ENCODE measurements at regions not wholly inside any gene's neighbourhood (a gene's known extent, or its start where the extent isn't known, plus 50 kb on each side); places are given as distances from the start of the nearest gene placed in this dataset.

- TF ChIP-seq CTCF (IDR thresholded peaks at IDR 0.05; ENCODE audit: borderline replicate concordance, extremely low read depth, low read length, poor library complexity, severe bottlenecking) (no peak), EZH2 (IDR thresholded peaks at IDR 0.05; ENCODE audit: borderline replicate concordance, low read depth, low read length, severe bottlenecking) (no peak)
Measured at GRCh38 chr1:198947456-198947855, 308.6 kb downstream of the PTPRC start.

All from DND-41 (cell line).